GM12864 (cell line): ENCODE measurements at regions not wholly inside any gene's neighbourhood (a gene's known extent, or its start where the extent isn't known, plus 50 kb on each side); places are given as distances from the start of the nearest gene placed in this dataset.

Experiments
- DNase-seq: peaks from one replicate; pipeline ENCODE4 v3.0.0-alpha.2; 2011; ENCODE audit warnings: low read depth
- H3K4me3 ChIP-seq: 2 replicates; pipeline ENCODE4 v1.5.1; 2011; ENCODE audit warnings: mild to moderate bottlenecking, low read depth, low read length, control low read depth
- TF ChIP-seq, protein P1 (sequence below): IDR thresholded peaks from 2 replicates; pipeline ENCODE4 v1.5.1; 2011; ENCODE audit warnings: low read depth, mild to moderate bottlenecking, moderate library complexity, low read length, control low read depth, inconsistent platforms; ENCODE audit errors: missing control alignments

DNA sequence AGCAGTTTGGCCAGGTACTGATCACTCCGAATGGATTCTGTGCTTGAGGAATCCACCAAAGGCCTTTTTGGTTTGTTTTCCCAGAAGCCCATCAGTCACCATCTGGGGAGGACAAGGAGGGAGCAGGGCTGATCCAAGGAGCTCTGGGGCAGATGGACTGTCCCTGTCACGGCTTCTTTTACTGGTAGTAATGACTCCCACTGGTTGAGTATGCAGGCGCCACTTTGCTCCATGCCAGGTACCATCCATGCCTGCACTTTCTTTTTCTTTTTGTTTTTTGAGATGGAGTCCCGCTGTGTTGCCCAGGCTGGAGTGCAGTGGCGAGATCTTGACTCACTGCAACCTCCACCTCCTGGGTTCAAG, 101.7 kb downstream of the UBIAD1 start:
- DNase-seq: no peak
- TF ChIP-seq, protein P1, sequence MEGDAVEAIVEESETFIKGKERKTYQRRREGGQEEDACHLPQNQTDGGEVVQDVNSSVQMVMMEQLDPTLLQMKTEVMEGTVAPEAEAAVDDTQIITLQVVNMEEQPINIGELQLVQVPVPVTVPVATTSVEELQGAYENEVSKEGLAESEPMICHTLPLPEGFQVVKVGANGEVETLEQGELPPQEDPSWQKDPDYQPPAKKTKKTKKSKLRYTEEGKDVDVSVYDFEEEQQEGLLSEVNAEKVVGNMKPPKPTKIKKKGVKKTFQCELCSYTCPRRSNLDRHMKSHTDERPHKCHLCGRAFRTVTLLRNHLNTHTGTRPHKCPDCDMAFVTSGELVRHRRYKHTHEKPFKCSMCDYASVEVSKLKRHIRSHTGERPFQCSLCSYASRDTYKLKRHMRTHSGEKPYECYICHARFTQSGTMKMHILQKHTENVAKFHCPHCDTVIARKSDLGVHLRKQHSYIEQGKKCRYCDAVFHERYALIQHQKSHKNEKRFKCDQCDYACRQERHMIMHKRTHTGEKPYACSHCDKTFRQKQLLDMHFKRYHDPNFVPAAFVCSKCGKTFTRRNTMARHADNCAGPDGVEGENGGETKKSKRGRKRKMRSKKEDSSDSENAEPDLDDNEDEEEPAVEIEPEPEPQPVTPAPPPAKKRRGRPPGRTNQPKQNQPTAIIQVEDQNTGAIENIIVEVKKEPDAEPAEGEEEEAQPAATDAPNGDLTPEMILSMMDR: no peak

DNA sequence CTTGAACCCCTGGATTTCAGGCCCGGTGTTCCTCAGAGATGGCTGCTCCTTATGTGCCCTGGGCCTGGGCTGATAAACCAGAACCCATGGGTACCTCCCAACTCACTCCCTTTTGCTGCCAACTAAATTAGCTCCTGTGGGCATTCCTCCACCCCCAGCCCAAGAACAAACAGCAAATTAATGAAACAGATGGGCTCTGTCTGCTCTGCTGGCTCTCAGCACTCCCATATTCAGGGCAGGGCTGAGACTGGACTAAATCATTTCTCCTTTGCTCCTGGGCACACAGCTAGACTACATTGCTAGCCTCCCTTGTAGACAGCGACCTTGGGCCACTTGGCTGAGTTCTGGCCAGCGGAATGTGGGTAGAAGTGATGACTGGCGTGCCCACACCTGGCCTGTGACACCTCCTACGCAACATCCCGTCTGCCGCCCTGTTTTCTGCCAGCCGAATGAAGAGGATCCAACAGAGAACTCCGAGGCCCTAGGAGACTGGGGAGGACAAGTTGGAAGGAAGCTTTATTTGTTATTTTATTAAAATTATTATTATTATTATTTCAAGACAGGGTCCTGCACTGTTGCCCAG, 101.9 kb upstream of the DISP3 start:
- TF ChIP-seq, protein P1: no peak
- no peak for DNase-seq
- no peak overlapping the region for H3K4me3 ChIP-seq

More for the DNA sequence above, 101.7 kb downstream of the UBIAD1 start:
- no peak overlapping the region for H3K4me3 ChIP-seq

DNA sequence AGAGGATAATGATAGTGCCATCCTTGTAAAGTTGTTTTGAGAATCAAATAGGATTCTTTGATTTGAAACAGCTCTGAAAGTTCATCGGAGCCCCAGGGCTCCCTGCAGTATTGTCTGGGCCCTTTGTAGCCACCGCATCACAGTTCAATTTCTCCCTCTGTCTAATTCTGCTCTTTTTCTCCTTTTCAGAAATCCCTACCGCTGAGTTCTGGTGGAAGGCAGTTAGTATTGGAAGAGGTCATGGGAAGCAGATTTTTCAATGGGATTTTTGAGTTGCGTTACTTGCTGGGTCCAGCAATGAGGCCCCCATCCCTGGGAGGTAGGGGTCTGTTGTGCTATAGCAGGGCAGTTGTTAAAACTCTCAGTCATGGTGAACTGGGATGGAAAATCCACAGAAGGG, 101.0 kb upstream of the DISP3 start:
- DNase-seq: no peak
- no peak overlapping the region for H3K4me3 ChIP-seq
- TF ChIP-seq, protein P1: no peak

DNA sequence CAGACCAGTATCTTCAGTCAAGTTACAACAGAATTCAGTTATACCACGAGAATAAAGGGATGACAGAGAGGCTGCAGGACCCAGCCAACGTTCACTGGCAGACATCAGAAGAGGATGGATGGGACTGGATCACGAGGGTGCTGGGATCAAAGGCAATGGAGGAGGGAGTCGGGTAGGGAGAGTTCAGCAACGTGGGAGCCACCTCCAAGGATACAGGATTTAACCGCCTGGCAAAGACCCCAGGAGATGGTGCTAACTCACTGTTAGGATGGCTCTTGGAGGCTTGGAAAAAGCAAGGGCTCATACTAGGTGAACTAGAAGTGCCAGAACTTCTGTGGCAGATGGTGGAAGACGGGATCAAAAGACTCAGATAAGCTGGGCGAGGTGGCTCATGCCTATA, 99.1 kb upstream of the DISP3 start:
- DNase-seq: no peak
- no peak overlapping the region for H3K4me3 ChIP-seq
- TF ChIP-seq, protein P1: no peak

DNA sequence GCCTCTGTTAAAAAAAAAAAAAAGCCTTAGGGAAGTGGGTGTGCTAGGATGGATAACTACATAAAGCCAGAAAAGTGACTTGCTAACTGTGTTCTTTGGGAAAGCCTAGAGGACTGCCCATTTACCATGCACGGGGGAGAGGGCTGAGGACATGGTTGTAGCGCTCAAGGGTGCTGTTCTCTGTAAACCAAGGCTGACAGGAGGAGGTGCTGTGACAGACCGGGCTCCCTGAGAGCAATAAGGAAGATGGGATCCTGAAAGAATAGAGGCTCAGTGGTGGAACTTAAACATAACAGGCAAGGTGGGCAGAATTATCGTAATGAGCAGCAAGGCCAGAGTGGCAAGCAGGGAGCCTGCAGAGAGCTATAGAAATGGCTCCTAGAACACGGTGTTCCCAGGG, 98.5 kb upstream of the DISP3 start:
- TF ChIP-seq, protein P1: no peak
- no peak overlapping the region for H3K4me3 ChIP-seq
- no peak for DNase-seq

DNA sequence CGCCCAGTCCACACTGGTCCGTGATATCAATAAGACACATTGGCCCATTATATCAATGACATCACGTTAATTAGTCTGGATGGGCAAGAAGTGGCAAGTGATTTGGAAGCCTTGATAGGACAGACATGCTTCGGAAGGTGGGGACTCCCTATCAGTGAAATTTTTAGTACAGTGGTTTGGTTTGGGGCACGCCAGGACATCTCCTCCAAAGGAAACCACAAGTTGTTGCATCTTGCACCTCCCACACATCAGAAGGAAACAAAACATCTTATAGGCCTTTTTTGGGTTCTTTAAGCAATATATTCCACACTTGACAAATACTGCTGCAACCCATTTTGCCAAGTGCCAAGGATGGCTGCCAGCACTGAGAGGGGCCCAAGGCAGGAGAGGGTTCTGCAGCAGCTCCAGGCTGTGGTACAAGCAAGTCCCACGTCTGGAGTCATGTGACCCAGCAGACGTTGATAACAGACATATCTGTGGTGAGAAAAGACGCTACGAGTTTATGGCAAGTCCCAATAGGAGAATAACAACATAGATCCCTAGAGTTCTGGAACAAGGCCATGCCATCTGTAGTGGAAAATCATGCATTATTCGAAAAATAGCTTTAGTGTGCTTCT, 95.3 kb upstream of the DISP3 start:
- DNase-seq: no peak
- TF ChIP-seq, protein P1: no peak
- no peak overlapping the region for H3K4me3 ChIP-seq

DNA sequence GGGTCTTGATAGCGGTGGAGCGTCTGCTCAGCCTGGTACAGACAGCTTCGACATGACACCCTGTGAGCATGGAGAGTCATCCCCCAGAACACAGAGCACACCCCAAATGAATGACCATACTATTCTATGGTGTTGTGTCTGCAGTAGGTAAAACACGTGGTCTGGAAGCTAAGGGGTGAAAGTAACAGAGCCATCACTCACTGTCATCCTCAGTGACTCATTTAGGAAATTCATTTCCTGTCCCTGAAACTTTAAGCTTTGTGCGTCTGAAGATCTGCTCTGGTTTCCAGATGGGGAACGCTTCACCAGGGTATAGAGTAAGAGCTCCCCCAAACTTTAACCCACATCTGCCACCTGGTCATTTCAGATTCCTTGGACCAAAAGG, 94.8 kb upstream of the DISP3 start:
- no peak overlapping the region for H3K4me3 ChIP-seq
- DNase-seq: no peak
- TF ChIP-seq, protein P1: no peak
